PC-3 (cell line): ENCODE measurements at regions not wholly inside any gene's neighbourhood (a gene's known extent, or its start where the extent isn't known, plus 50 kb on each side); places are given as distances from the start of the nearest gene placed in this dataset.
A peak's percentile ranks its signal among the peaks of the same experiment; 100 is the strongest.

ENCODE experiments used
- ATAC-seq: fragments of 200-7000 bp; cut with Tn5 transposase; 2 replicates; pipeline ENCODE4 v1.9.1; 2020; ENCODE audit warnings: mild to moderate bottlenecking, moderate library complexity
- BruUV-seq: library from RNA; stranded (reverse); fragments of 400-500 nt; replicated peaks from 2 replicates; lab custom pipeline; 2021; lab: Mats Ljungman, UMichigan
- CTCF ChIA-PET: fragments of 300-600 bp; sonication (Branson Sonifier 250); formaldehyde crosslinking; loops from one replicate; lab custom pipeline; 2022; ENCODE audit warnings: antibody characterized with exemption; lab: Charles Lee
- POLR2A ChIA-PET: fragments of 300-600 bp; sonication (Branson Sonifier 250); formaldehyde crosslinking; loops from one replicate; lab custom pipeline; 2022; ENCODE audit warnings: antibody characterized with exemption; ENCODE audit not compliant: unreplicated experiment; lab: Charles Lee
- DNase-seq: peaks from one replicate; pipeline ENCODE4 v3.0.0-alpha.2; 2015
- H2AFZ ChIP-seq: fragments of 300-600 bp; sonication (generic); 2 replicates; pipeline ENCODE4 v1.6.0; 2016; ENCODE audit warnings: antibody characterized with exemption, low read length
- H3F3A ChIP-seq: fragments of 300-600 bp; sonication (generic); one replicate; pipeline ENCODE4 v1.6.0; 2017; ENCODE audit warnings: antibody characterized with exemption, low read length, control low read depth, mild to moderate bottlenecking; ENCODE audit not compliant: unreplicated experiment
- H3K27ac ChIP-seq: fragments of 300-600 bp; sonication (generic); 2 replicates; pipeline ENCODE4 v1.5.1; 2016; ENCODE audit warnings: mild to moderate bottlenecking, low read length
- H3K27me3 ChIP-seq: fragments of 300-600 bp; sonication (generic); 2 replicates; pipeline ENCODE4 v1.6.1; 2016; ENCODE audit warnings: low read length, mixed read lengths
- H3K36me3 ChIP-seq: fragments of 300-600 bp; sonication (generic); 2 replicates; pipeline ENCODE4 v1.6.1; 2016; ENCODE audit warnings: low read depth, mixed run types, low read length, mixed read lengths
- H3K4me1 ChIP-seq: fragments of 300-600 bp; sonication (generic); 2 replicates; pipeline ENCODE4 v1.5.1; 2016; ENCODE audit warnings: low read length; ENCODE audit not compliant: insufficient read depth
- H3K4me2 ChIP-seq: fragments of 300-600 bp; sonication (generic); 2 replicates; pipeline ENCODE4 v1.6.0; 2016; ENCODE audit warnings: low read length
- H3K4me3 ChIP-seq: fragments of 300-600 bp; sonication (generic); 2 replicates; pipeline ENCODE4 v1.5.1; 2016; ENCODE audit warnings: mild to moderate bottlenecking, low read length, mixed read lengths
- H3K79me2 ChIP-seq: fragments of 300-600 bp; sonication (generic); 2 replicates; pipeline ENCODE4 v1.6.1; 2017; ENCODE audit warnings: low read length, mixed read lengths
- H3K9ac ChIP-seq: fragments of 300-600 bp; sonication (generic); 2 replicates; pipeline ENCODE4 v1.6.0; 2016; ENCODE audit warnings: mild to moderate bottlenecking, low read length
- H3K9me2 ChIP-seq: fragments of 300-600 bp; sonication (generic); replicated peaks from 2 replicates; pipeline ENCODE4 v1.6.1; 2016; ENCODE audit warnings: mixed run types, low read length, mixed read lengths
- H3K9me3 ChIP-seq: fragments of 300-600 bp; sonication (generic); 2 replicates; pipeline ENCODE4 v1.6.1; 2016; ENCODE audit warnings: low read length, mixed read lengths
- H4K20me1 ChIP-seq: fragments of 300-600 bp; sonication (generic); 2 replicates; pipeline ENCODE4 v1.6.1; 2016; ENCODE audit warnings: low read length, mixed read lengths
- CTCF ChIP-seq: fragments of 300-600 bp; sonication (generic); conservative IDR thresholded peaks from 2 replicates; pipeline ENCODE4 v1.5.1; 2017; ENCODE audit warnings: antibody characterized with exemption, low read depth, mild to moderate bottlenecking, low read length
- EZH2 ChIP-seq: fragments of 300-600 bp; sonication (generic); IDR thresholded peaks from one replicate; pipeline ENCODE4 v1.6.1; 2017; ENCODE audit warnings: antibody characterized with exemption, mild to moderate bottlenecking, low read length; ENCODE audit not compliant: unreplicated experiment
- EZH2phosphoT487 ChIP-seq: fragments of 300-600 bp; sonication (generic); IDR thresholded peaks from 2 replicates; pipeline ENCODE4 v1.6.1; 2018; ENCODE audit warnings: mild to moderate bottlenecking, antibody characterized with exemption, low read length, borderline replicate concordance
- intact Hi-C: fragments of 100-400 bp; cut with micrococcal nuclease; formaldehyde crosslinking; loops from 2 replicates; pipeline ENCODE4 v1.9.0; 2023

GRCh38 chr2:106649306-106649705 lies 162.1 kb downstream of the CD8B2 start:
- H3F3A ChIP-seq, result no peaks in the 10 kb centered on the region
- H3K27me3 ChIP-seq, result peaks cover 94% of the 10 kb centered on the region
- H3K9ac ChIP-seq, result no peak overlapping the region
- H2AFZ ChIP-seq, result no peak overlapping the region
- BruUV-seq, result no TSS peak
- H3K4me1 ChIP-seq, result no peaks in the 10 kb centered on the region
- H3K4me2 ChIP-seq, result no peak overlapping the region
- ATAC-seq (no peak), DNase-seq (peak; percentile 8)
- H4K20me1 ChIP-seq, result no peaks in the 10 kb centered on the region
- no peak for TF ChIP-seq CTCF
- TF ChIP-seq EZH2phosphoT487, result no peak
- no peak for TF ChIP-seq EZH2
- H3K9me2 ChIP-seq, result no peaks in the 10 kb centered on the region
- no peaks in the 10 kb centered on the region for H3K79me2 ChIP-seq
- H3K36me3 ChIP-seq, result no peaks in the 10 kb centered on the region
- POLR2A ChIA-PET, result no interaction called here
- intact Hi-C loops, result no loop called here
- H3K4me3 ChIP-seq, result no peak overlapping the region
- H3K9me3 ChIP-seq, result no peaks in the 10 kb centered on the region
- CTCF ChIA-PET, result no interaction called here
- H3K27ac ChIP-seq, result no peak overlapping the region

- Histone ChIP-seq H2AFZ (no peak overlapping the region), H3F3A (no peaks in the 10 kb centered on the region), H3K9me3 (no peaks in the 10 kb centered on the region), H3K9ac (no peak overlapping the region), H3K79me2 (no peaks in the 10 kb centered on the region), H3K36me3 (no peaks in the 10 kb centered on the region), H4K20me1 (no peaks in the 10 kb centered on the region), H3K4me1 (no peaks in the 10 kb centered on the region), H3K4me2 (no peak overlapping the region), H3K27me3 (peaks cover 61% of the 10 kb centered on the region), H3K4me3 (no peak overlapping the region), H3K9me2 (no peaks in the 10 kb centered on the region), H3K27ac (no peak overlapping the region)
- intact Hi-C loops, result no loop called here
- CTCF ChIA-PET, result no interaction called here
- DNase-seq, result no peak
- no peak for ATAC-seq
- BruUV-seq, result no TSS peak
- no peak for TF ChIP-seq CTCF
- no peak for TF ChIP-seq EZH2phosphoT487
- no peak for TF ChIP-seq EZH2
- POLR2A ChIA-PET, result no interaction called here
Measured at GRCh38 chr2:106653465-106653864, 166.3 kb downstream of the CD8B2 start.

GRCh38 chr2:106658616-106659015 lies 171.5 kb downstream of the CD8B2 start:
- CTCF ChIA-PET, result no interaction called here
- no peaks in the 10 kb centered on the region for H3K79me2 ChIP-seq
- no TSS peak for BruUV-seq
- intact Hi-C loops, result no loop called here
- H4K20me1 ChIP-seq, result no peaks in the 10 kb centered on the region
- POLR2A ChIA-PET, result no interaction called here
- H3K9me2 ChIP-seq, result no peaks in the 10 kb centered on the region
- no peaks in the 10 kb centered on the region for H3F3A ChIP-seq
- no peak overlapping the region for H3K27ac ChIP-seq
- H3K36me3 ChIP-seq, result no peaks in the 10 kb centered on the region
- no peak overlapping the region for H3K9ac ChIP-seq
- peaks cover 27% of the 10 kb centered on the region for H3K27me3 ChIP-seq
- no peak overlapping the region for H3K4me3 ChIP-seq
- no peak for ATAC-seq
- H3K4me2 ChIP-seq, result no peak overlapping the region
- TF ChIP-seq EZH2phosphoT487, result no peak
- TF ChIP-seq CTCF, result no peak
- no peak for TF ChIP-seq EZH2
- H3K9me3 ChIP-seq, result no peaks in the 10 kb centered on the region
- no peak for DNase-seq
- no peak overlapping the region for H2AFZ ChIP-seq
- no peaks in the 10 kb centered on the region for H3K4me1 ChIP-seq
